ENCODE measurements at regions not wholly inside any gene's neighbourhood (a gene's known extent, or its start where the extent isn't known, plus 50 kb on each side); places are given as distances from the start of the nearest gene placed in this dataset.

- TF ChIP-seq CTCF (conservative IDR thresholded peaks at IDR 0.05; ENCODE audit: low read length) (no peak), EZH2phosphoT487 (IDR thresholded peaks at IDR 0.05; ENCODE audit: borderline replicate concordance) (no peak)
These were observed 552.7 kb upstream of the SLIT2 start for GRCh38 chr4:19698961-19699360.

All from Loucy (cell line).